HG02973 (cell line): ENCODE measurements at regions not wholly inside any gene's neighbourhood (a gene's known extent, or its start where the extent isn't known, plus 50 kb on each side); places are given as distances from the start of the nearest gene placed in this dataset.
"Not testable (repeated sequence)": the region's sequence is repeated elsewhere in the genome, so short reads cannot be mapped to it uniquely, and the experiment has no call there.

Source experiments
- ATAC-seq: cut with Tn5 transposase; IDR thresholded peaks from one replicate; pipeline ENCODE4 v1.9.1; 2021; ENCODE audit warnings: moderate library complexity; ENCODE audit not compliant: unreplicated experiment

GRCh38 chr13:105773241-105773640 lies 762.2 kb downstream of the EFNB2 start:
- no peak for ATAC-seq

GRCh38 chr13:105764486-105764885 lies 771.0 kb downstream of the EFNB2 start:
- no peak for ATAC-seq

GRCh38 chr13:105763851-105764250 lies 771.6 kb downstream of the EFNB2 start:
- no peak for ATAC-seq

DNA sequence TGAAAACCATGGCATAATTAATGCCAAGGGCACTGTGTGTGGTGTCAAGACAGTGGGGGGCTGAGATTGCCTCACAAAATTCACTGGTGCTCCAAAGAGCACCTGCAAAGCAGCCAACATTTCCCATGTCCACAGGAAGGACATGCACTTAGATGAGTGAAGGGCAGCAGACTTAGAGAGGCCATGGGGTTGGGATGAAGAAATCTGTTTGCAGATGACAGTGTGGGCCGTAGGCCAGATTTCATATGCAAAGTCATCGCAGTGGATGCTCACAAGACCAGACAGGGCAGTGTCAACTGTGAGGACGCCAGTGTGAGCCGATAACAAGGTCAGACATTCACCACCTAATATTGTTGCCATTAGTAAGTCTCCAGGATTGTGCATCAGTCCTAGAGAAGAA lies 773.4 kb downstream of the EFNB2 start:
- no peak for ATAC-seq

DNA sequence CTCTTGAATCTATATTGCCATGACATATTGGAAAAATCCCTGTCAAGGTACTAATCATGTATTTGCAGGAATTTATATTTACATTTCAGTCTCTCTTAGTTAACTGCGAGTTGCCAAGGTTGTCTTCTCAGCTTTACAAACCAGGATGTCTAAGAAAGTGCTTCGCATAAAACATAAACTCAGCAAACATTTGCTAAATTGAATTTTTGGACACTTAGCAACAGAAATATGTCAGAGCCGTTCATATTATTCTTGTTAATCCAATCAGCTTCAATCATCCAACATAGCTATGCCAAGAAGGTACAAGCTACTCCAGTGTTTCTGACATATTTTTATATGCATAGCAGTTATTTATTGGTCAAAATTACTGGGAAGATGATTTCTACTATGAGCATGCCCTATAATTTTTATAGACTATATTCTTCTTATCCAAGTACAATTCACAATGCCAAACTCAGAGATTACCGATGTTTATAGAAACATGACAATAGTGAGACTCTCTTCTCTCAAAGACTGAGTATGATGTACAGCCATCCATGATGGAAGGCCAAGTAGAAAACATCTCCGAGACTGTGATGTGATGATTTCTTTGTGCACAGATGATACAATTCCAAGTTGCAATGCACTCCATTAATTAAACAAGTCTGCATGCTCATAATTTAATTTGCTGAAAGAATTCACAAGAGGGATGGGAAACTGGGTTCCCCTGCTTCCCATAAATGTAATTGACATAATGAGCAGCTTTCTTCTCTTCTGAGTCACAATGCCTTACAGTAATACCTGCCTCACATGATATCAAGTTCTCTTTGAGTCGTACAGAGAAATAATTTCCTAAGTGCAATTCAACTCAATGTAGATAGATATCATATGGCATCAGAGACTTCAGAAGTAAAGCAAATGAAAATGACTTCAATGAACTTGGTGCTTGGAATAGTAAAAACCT lies 776.3 kb downstream of the EFNB2 start:
- ATAC-seq: no peak

DNA sequence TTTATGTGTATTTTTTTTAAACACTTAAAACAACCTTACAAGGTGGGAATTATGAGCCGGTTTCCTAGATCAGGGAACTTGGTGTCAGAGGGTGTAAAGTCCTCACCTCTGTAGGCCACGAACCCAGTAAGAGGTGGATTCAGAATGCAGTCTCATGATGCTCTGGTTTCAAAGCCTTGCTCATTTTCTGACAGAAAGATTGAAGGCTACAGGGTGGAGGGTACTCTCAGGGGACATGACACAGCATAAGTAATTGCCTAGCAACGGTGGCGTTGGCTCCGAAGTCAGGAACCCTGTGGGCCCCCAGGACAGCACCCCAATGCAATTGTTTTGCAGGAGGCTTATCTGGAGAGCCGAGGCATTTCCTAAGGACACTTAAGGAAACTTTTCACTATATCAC lies 794.7 kb downstream of the EFNB2 start:
- ATAC-seq: no peak

- ATAC-seq: no peak
These were observed 797.8 kb downstream of the EFNB2 start for GRCh38 chr13:105737688-105738087.

DNA sequence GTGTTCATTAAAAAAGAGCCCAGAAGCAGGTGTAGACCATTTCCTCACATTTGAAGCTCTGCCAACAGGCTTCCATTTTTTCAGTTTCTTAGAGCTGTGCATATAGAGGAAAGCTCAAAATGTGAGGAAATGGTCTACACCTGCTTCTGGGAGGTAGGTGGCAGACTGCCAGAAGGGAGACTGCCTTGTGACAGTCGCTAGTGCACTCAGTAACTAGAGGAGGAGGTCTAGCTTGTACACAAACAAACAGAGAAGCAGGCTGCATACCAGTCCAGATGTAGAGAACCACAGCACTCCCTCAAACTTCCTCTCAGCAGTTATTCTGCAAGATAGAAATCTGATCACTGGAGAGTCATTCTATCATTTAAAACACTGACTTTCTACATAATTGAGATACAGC lies 800.2 kb downstream of the EFNB2 start:
- no peak for ATAC-seq

- ATAC-seq: no peak
These were observed 802.5 kb downstream of the EFNB2 start for GRCh38 chr13:105732806-105733529.

- no peak for ATAC-seq
These were observed 809.6 kb downstream of the EFNB2 start for GRCh38 chr13:105725887-105726286.

DNA sequence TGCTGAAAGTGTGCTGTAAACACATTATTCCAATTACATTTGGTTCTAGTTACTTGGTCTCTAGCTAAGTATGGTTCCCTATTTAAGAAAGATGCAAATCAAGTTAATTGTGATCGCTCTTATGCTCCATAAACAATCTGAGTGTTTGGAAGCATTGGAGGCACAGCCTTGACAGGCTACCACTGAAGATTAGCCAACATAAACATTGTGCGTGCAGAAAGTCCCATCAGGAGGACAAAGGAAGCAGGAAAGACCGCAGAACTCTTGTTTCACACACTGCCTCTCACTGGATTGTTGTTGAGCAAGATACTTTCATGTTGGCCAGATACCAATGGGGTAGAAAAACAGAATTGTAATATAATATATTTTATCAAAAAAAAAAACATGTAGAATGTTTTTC lies 814.4 kb downstream of the EFNB2 start:
- no peak for ATAC-seq

DNA sequence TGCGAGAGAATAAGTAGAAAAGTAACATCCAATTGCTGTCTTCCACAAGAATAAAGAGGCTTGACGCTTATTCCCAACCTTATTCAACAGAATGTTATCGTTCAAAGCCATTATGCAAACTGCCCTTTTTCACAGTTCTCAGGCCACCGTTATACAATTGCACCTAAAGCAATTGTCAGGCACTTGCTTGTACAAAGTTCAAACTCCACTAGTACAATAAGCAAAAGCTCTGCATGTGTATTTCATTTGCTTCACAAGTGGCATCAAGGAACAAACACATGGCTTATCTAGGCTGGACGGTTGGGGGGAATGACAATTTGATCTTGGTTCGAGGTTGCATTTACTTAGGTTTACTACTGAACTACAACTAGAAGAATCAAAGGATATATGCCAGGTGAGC lies 815.6 kb downstream of the EFNB2 start:
- ATAC-seq: no peak

DNA sequence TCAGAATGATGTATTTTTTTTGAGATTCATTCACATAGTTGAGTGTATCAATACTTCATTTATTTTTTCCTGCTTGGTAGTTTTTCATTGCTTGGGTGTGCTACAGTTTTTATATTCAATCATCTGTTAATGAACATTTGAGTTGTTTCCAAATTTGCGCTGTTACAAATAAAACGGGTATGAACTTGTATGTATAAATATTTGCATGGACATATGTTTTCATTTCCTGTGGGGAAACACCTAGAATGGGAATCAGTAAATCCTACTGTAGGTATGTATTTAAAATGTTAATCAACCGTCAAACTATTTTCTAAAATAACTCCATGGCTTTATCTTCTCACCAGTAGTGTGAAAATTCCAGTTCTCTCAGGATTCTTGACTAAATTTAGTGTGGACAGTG lies 826.3 kb downstream of the EFNB2 start:
- ATAC-seq: no peak

DNA sequence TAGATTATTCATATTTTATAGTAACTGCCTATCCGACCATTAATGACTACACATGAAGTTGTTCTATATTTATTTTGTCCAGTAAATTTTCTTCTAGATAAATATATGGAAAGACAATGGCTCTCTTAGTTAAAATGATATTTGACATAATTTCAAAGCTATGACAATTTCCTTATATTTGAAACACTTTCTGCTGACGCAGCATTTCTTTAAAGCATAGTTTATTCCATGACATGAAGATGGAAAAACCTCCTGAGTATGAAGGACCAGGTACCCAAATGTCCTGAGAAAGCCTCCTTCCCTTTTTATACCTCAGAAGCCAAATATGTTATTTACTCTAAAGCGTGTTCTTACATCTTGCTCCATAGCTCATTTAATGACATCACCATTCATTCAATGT lies 831.6 kb downstream of the EFNB2 start:
- no peak for ATAC-seq

GRCh38 chr13:105702441-105702840 lies 833.0 kb downstream of the EFNB2 start:
- no peak for ATAC-seq

DNA sequence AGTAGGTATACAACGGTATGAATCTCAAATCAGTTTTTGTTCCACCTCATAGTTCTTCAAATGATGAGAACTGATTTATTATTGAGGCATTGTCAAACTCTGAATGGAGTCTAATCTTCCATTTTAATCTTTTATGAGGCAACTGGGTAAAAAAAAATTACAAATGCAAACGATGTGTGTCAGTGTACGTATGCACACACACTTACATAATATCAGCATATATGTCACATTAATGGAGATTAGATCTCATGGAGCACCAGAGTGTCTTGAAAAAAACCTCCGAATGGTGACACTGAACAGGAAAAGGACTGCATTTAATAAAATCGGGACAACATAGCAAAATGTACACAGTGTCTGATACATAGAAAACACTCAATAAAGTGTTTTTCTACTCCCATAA lies 842.7 kb downstream of the EFNB2 start:
- no peak for ATAC-seq

DNA sequence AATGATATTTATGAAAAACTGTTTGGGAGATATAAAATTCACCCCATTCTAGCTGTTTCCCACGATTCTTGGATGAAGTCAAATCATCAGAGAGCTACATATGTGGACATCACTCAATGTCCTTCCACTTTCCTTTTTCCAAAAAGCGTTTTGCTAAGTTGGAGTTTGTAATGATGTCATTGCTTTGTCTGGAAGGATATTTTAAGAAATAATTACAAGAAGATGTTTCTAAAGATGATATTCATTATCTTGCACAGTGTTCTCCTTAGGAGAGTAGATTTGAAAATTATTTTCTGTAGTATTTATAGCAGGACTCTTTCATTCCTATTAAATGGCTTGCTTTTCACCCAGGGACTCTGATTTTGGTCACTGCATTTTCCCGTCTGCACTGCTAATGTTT lies 851.2 kb downstream of the EFNB2 start:
- ATAC-seq: no peak

DNA sequence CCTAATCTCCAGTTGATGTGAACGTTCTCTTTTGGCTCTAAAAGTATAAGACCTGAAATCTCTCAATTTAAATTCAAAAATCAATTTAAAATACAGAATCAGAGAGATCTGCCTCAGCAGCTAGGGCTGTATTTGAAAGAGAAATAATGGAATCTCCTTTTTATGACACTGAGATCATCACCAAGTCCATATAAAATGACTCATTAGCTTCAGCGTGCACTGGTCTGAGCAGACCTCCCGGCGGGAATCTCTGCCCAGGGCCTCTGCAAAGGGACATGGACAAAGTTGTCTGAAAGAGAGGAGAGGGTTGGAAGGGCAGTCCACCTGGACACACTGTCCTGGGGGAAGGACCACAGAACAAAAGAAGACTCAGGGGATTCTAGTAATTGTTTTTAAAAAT lies 855.6 kb downstream of the EFNB2 start:
- no peak for ATAC-seq

DNA sequence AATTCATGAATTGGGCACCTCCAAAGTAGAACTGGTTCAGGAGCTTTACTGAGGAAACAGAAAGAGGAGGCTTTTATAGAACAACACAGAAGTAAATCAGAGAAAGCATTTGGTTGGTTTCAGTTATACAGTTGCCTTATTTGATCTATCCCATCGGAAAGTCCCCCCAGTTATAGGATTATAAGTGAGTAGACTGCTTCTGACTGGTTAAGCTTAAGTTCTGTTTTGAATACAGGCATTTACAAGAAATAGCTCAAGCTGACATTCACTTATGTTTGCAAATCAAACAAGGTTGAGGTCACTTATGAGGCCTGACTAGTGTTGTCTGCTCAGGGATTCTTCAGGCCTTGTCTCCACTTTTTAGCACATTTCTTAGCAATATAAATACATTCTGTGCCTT lies 857.4 kb downstream of the EFNB2 start:
- no peak for ATAC-seq

DNA sequence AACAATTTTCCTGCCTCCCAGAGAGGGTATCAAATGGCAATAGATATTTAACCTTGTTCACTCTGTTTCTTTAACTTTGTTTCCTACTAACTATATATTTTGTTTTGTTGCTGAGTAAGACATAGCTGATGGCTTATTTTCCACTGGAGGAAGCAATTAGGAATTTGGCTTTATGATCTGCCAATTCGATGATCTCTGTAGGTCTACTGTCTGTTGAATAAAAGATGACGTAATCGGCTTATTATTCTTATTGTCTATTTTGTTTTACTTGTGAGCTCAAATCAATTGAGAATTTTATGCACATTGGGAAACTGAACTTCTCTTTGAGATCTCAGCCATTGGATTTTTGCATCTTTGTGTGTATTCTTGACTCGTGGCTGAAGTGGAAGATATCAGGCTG lies 862.6 kb downstream of the EFNB2 start:
- ATAC-seq: no peak

DNA sequence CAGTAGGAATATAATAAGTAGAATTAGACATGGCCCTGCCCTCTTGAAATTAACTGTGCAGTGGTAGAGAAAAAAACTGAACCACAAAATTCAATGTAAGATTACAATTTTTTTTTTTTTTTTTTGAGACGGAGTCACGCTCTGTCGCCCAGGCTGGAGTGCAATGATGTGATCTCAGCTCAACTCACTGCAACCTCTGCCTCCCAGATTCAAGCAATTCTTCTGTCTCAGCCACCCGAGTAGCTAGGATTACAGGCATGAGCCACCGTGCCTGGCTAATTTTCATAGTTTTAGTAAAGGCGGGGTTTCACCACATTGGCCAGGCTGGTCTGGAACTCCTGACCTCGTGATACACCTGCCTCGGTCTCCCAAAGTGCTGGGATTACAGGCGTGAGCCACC lies 864.3 kb downstream of the EFNB2 start:
- ATAC-seq: not testable (repeated sequence)
